ENCODE measurements at regions not wholly inside any gene's neighbourhood (a gene's known extent, or its start where the extent isn't known, plus 50 kb on each side); places are given as distances from the start of the nearest gene placed in this dataset.
"Not testable (repeated sequence)": the region's sequence is repeated elsewhere in the genome, so short reads cannot be mapped to it uniquely, and the experiment has no call there.

DNA sequence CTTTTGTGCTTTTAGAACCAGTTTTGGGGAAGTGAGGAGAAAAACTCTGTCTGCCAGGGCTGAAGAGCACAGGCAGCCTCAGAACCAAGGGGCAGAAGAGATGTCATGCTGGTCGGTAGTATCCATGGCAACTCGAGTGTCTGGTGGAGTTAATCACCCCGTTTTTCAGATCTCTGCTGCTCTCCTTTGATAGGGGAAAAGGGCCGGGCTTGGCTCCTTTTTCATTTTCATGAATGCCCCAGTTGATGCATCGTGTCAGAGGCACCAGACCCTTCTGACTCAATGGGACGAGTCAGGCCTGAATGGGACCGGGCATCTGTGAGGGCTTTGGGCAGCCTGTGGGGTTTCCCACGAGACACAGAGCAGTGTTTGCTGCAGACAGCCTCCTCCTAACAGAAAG, 304.6 kb downstream of the ABCC12 start:
- no peak for ATAC-seq
- no peak for DNase-seq (ENCODE audit: missing footprints)
- intact Hi-C loops (cut with DNase I) = no loop called here

GRCh38 chr16:47849736-47850135, 306.1 kb downstream of the ABCC12 start:
- intact Hi-C loops (cut with DNase I) = no loop called here
- ATAC-seq = no peak
- no peak for DNase-seq (ENCODE audit: missing footprints)

- ATAC-seq = no peak
- intact Hi-C loops (cut with DNase I) = no loop called here
- no peak for DNase-seq (ENCODE audit: missing footprints)
Observed at GRCh38 chr16:47848421-47849109, 307.2 kb downstream of the ABCC12 start.

DNA sequence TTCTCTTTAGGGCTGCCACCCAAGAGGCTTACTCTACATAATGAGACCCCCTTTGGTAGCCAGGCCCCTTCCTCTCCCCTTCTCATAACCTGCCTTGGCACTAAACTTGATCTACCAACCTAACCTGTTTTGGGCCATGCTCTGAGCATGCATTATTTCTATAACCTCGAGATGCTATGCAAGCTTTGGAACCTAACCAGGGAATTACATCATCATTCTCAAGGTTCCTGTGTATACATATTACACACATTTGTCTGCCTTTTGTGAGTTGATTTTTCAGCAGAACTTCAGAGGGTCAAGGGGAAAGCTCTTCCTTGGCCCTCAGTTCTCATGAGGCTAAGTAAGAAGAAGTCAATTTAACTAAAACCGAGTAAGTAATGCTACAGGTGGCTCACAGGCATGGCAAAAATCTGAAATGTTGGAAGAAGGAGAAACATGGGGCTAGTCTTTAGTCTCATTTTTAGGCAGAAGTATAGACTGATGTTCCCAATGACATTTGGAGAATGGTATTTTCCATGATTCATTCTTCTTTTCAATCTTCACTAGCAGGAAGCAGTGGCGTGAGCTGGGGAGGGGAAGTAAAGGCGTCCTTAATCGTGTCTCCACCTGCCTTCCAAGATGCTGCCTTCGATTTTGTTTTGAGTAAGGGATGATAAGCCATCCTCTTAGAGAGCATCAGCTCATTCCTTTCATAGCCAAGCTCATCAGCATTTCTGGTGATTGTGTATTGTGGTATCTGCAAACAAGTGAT, 308.4 kb downstream of the ABCC12 start:
- no peak for ATAC-seq

DNA sequence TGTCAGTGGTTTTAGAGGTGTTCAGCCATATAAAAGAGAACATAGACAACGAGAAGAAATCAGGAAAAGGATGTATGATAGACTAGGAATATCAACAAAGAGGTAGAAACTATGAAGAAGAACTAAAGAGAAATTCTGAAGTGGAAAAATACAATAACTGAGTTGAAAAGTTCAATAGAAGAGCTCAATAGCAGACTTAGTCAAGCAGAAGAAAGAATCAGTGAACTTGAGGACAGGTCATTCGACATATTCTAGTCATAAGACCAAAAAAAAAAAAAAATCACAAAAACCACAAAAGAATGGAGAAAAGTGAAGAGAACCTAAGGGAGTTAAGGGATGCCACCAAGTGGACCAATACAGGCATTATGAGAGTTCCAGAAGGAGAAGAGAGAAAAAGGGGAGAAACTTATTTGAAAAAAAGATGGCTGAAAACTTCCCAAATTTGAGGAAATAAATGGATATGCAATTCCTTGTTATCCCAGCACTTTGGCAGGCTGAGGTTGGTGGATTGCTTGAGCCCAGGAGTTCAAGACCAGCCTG, 321.2 kb downstream of the ABCC12 start:
- DNase-seq (ENCODE audit: missing footprints) = no peak
- no peak for ATAC-seq
- intact Hi-C loops (cut with DNase I) = no loop called here

More for the DNA sequence above, 308.4 kb downstream of the ABCC12 start:
- no peak for DNase-seq (ENCODE audit: missing footprints)
- intact Hi-C loops (cut with DNase I) = no loop called here

DNA sequence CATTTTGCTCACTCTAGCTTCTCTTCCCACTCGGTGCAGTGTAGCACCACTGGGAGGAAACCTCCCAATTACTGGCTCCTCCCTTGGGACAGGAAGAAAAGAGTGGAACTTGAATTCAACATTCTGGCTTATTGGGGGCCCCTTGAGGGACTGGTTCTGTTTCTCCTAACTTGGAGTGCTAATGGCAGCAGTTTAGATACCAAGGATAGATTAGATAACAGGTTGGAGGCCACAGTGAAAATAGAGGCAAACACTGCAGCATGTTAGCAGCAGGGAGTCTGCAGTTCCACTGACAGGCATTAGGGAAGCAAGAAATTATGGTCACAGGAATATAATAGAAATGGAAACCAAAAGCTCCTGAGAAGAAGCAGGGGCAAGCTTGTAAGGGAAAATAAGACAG, 322.0 kb downstream of the ABCC12 start:
- no peak for ATAC-seq

DNA sequence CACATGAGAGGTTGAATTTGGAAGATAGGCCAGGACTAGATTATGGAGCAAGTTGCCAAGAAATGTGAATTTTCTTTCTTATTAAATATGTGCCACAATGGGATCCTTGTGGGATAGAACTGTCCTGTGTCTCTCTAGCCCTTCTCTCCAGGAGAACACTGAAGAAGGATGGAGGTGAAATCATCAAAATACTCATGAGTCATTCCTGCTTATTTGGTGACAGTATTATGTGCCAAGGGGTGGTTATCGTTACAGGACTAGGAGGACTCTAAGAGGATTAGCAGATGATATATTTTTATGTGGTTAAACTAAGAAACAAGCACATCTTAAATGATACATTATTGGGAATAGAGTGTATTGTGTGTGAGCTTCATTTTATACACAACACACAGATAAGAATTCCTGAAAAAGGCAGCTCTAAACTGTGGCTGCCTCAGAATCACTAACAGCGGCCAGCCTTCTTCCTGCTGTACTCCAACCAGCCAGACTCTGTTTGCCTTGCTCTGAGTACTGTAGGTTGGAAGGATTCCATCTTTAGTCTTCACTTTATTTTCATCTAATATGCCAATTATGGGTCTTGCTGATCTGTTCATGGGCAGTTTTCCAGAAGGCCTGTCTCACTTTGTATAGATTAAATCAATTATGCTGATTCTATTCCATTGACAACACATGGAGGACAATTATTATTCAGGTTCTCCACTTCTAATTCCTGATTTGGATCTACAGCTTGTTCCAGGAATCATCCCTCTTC, 325.8 kb downstream of the ABCC12 start:
- ATAC-seq = no peak

More for the DNA sequence above, 322.0 kb downstream of the ABCC12 start:
- DNase-seq (ENCODE audit: missing footprints) = no peak
- intact Hi-C loops (cut with DNase I) = no loop called here

DNA sequence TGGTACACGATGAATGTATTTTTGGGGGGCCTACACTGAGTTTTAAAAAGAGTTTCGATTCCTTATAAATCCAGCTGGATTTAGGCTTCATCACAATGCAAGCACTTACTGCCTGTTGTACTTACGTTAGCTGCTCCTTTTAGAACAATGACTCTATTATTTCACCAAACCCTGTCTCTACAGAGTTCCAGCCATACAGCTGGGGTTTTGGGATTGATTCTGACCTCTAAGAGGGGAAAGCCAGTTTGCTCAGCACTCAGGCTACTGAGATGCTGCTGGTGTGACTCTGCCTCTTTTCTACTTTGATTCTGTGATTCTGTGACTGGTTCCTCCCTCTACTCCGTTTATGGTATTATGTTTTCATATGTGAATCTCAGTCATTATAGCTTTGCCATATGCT, 329.7 kb downstream of the ABCC12 start:
- ATAC-seq (no peak), DNase-seq (ENCODE audit: missing footprints) (no peak)
- intact Hi-C loops (cut with DNase I) = no loop called here

More for the DNA sequence above, 325.8 kb downstream of the ABCC12 start:
- DNase-seq (ENCODE audit: missing footprints) = no peak
- intact Hi-C loops (cut with DNase I) = no loop called here

- ATAC-seq (no peak), DNase-seq (ENCODE audit: missing footprints) (no peak)
- intact Hi-C loops (cut with DNase I) = no loop called here
Observed at GRCh38 chr16:47817048-47817447, 338.7 kb downstream of the ABCC12 start.

DNA sequence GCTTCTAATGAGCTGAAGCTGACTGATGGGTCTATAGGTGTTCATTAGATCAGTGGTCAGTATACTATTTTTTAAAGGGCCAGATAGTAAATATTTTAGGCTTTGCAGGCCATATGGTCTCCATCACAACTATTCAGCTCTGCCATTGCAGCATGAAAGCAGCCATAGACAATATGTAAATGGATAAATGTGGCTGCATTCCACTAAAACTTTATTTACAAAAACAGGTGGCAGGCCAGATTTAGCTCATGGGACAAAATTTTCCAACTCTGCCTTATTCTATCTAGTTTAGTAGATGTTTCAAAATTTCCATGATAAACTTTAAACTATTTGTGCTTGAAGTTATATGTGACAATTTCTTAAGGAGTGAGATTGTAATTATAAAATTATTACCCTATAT, 339.3 kb downstream of the ABCC12 start:
- DNase-seq (ENCODE audit: missing footprints) (no peak), ATAC-seq (no peak)
- intact Hi-C loops (cut with DNase I) = no loop called here

- DNase-seq (ENCODE audit: missing footprints) = no peak
- intact Hi-C loops (cut with DNase I) = no loop called here
- no peak for ATAC-seq
Observed at GRCh38 chr16:47815655-47816054, 340.1 kb downstream of the ABCC12 start.

DNA sequence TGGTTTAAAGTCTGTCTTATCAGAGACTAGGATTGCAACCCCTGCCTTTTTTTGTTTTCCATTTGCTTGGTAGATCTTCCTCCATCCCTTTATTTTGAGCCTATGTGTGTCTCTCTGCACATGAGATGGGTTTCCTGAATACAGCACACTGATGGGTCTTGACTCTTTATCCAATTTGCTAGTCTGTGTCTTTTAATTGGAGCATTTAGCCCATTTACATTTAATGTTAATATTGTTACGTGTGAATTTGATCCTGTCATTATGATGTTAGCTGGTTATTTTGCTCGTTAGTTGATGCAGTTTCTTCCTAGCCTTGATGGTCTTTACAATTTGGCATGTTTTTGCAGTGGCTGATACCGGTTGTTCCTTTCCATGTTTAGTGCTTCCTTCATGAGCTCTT, 344.0 kb downstream of the ABCC12 start:
- ATAC-seq; intact Hi-C loops (cut with DNase I): not testable (repeated sequence)

DNA sequence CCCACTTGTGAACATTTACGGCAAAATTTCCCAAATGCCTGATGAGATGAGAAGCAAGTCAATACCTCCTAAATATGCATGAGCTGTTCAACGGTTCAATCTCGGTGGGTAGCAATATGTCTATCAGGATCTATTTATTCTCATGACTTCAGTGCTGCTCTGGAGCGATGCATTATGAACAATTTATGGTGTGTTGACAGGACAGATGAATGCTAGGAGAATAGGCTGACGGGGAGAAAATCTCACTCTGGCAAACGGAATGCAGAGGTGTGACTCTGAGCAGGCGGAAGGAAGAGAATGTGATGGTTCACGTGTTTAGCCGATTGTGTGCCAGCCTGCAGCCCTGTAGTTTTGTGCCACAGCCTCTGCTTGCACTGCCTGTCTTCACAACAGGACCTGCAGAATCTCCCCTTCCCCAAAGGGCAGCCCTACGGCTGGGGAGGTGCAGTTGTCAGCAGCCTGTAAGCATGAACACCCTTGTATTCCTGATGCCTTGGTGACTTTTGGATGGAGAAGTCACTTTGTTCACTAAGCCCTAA, 345.2 kb downstream of the PHKB start:
- no peak for ATAC-seq
- intact Hi-C loops (cut with DNase I) = no loop called here
- DNase-seq (ENCODE audit: missing footprints) = no peak

More for the DNA sequence above, 344.0 kb downstream of the ABCC12 start:
- DNase-seq (ENCODE audit: missing footprints) = not testable (repeated sequence)

- ATAC-seq (no peak), DNase-seq (ENCODE audit: missing footprints) (no peak)
- intact Hi-C loops (cut with DNase I) = no loop called here
Observed at GRCh38 chr16:47787696-47788095, 326.6 kb downstream of the PHKB start.

- DNase-seq (ENCODE audit: missing footprints) (no peak), ATAC-seq (no peak)
- intact Hi-C loops (cut with DNase I) = no loop called here
Observed at GRCh38 chr16:47781673-47782072, 320.5 kb downstream of the PHKB start.

- DNase-seq (ENCODE audit: missing footprints) = no peak
Observed at GRCh38 chr16:47780213-47780875, 319.2 kb downstream of the PHKB start.

GRCh38 chr16:47779201-47780016, 318.3 kb downstream of the PHKB start:
- no peak for ATAC-seq
- intact Hi-C loops (cut with DNase I) = no loop called here
- no peak for DNase-seq (ENCODE audit: missing footprints)

More at GRCh38 chr16:47780213-47780875, 319.2 kb downstream of the PHKB start:
- ATAC-seq = no peak
- intact Hi-C loops (cut with DNase I) = no loop called here
